ENCODE measurements at regions not wholly inside any gene's neighbourhood (a gene's known extent, or its start where the extent isn't known, plus 50 kb on each side); places are given as distances from the start of the nearest gene placed in this dataset.

DNA sequence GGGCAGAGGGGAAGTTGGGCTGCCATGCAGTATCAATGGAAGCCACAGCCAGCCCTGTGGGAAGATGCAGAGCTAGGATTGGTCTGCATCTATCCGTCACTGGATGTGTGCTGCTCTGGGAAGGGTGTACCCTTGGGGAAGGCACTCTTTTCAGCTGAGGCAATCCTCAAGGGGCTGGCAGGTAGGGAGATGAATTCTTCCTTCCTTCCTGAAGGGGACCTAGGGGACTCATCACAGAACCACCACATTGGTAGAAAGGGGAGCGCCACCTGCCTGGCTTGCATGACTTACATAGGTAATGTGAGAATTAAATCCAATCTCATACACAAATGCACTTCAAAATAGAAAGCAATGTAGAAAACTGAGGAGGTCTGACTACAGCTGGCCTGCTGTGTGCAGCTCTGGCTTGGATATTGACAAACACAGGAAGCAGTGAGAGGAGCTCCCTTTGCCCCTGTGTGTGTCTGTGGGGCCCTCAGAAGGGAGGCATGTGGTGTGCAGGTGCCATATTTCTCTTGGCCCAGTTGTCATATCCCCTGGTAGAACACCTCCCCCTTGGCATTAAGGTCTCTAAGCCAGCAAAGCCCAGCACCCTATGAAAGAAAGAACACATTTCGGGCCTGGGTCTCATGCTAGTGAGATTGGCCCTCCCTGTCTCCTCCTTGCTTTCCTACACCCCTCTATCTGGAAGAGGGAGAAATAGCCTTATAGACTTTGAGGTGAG, 260.3 kb upstream of the MOCS1 start:
- DNase-seq (ENCODE audit: low spot score): no peak

DNA sequence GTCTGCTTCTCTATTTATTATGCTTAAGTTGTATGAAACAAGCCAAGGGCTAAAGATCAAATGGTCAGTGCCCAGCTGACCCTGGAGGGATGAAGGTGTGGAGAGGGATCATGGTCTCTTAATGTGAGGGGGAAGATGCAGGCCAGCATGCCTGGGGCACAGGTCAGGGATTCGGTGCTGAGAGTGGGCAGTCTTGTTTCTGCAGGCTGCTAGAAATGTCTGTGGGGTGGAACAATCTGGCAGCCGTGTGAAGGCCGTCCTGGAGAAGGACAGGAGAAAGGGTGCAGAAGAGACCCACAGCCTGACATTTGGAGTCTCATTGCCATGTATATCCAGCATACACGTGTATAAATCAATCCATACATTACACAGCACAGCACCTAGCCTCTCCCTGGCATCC, 258.3 kb upstream of the MOCS1 start:
- no peak for DNase-seq (ENCODE audit: low spot score)

DNA sequence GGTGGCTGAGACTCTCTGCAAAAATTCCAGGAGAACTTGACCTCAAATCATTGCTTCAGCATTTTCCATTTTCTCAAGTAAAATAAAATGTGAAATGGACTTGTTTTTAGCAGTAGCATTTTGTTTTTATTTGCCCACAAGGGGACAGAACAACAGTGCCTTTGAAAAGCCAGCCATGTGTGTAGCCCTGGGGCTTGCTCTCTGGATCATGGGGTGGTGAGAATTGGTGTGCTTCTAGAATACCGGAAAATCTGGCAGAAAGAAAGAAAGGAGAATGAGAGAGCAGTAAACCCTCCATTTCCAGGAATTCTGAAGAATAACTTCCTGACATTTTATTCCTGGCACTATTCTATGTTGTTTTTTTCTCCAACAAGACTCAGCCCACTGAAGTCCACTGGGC, 254.7 kb upstream of the MOCS1 start:
- no peak for DNase-seq (ENCODE audit: low spot score)

- no peak for DNase-seq (ENCODE audit: low spot score)
Measured at GRCh38 chr6:40187535-40188144, 253.4 kb upstream of the MOCS1 start.

GRCh38 chr6:40185486-40185885, 251.2 kb upstream of the MOCS1 start:
- no peak for DNase-seq (ENCODE audit: low spot score)

DNA sequence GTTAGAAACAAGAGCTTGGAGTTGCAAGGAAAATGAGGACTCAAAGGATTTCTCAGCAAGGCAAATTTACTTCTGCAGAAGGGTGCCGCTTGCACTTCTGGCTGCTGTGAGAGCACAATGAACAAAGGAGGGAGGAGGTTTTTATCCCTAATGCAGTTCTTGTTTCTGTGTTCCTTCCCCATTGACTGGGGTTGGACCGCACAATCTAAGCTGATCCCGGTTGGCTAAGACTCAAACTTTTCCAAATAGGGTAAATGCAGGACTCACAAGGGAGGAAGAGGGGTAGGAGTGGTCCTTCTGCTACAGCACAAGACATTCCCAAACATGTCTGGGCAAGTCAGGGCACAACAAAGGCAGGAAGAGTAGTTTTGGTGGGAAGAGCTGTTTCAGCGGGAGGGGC, 249.6 kb upstream of the MOCS1 start:
- DNase-seq (ENCODE audit: low spot score): no peak

DNA sequence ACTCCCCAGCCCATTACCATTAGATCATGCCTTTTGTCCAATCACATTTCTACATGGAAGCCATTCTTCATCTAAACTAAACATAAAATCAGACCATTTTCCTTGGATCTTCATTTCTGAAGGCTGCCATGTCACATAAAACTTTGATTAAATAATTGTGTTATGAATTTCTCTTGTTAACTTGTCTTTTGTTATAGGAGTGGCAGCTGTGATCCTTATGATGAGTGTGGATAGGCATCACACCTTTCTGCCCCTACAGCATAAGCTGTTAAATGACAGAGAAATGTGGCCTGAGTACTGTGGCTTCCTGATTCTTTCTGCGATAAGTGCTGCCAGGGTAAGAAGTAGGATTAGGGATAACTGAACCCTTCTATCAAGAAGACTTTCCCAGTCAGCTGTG, 247.1 kb upstream of the MOCS1 start:
- DNase-seq (ENCODE audit: low spot score): no peak

DNA sequence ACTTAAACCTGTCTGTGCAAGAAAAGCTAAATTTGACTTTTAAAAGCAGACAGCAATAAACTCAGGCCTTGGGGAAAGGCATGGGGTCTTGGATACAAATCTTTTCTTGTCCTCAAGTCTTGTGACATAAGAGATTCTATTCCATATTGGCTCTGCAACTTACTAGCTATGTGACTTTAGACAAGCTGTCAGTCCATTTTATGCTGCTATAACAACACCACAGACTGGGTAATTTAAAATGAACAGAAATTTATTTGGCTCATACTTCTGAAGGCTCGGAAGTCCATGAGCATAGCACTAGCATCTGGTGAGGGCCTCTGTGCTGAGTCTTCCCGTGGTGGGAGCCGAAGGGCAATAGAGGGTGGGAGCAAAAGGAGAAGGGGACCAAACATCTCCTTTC, 246.0 kb upstream of the MOCS1 start:
- no peak for DNase-seq (ENCODE audit: low spot score)

DNA sequence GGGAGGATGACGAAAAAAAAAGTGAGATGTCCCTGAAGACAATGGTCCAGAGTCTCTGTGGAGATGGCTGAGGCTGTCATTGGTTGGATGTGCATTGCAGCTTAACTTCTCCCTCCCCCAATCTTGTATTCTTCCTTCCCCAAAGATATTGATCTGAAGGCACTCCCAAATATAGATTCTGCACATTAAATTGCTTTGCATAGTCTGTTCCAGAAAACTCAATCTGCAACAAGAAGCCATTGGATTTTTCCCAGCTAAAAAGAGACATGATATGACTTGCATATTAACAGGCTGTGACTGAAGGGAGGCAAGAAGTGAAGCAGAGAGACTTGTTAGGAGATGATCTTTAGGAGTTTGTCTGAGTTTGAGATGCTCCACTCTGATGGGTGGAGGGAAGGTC, 245.2 kb upstream of the MOCS1 start:
- DNase-seq (ENCODE audit: low spot score): no peak

- no peak for DNase-seq (ENCODE audit: low spot score)
Measured at GRCh38 chr6:40177598-40177997, 243.3 kb upstream of the MOCS1 start.

DNA sequence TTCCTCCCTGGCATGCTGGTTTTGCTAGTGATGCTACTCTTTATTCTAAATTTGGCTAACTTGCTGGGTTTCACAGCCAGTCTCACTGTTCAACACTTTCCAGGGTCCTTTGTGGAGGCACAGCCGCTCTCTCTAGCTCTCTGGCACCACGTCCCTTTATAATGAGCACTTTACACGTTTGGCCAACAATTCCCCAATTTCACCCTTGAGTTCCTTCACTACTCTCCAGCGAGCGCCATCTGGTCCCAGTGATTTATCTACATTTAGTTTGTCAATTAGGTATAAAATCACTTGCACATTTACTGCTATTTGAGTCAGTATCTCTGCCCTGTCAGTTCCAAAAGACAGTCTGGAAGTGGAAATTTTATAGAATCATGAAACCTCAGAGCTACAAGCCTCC, 241.9 kb upstream of the MOCS1 start:
- no peak for DNase-seq (ENCODE audit: low spot score)

DNA sequence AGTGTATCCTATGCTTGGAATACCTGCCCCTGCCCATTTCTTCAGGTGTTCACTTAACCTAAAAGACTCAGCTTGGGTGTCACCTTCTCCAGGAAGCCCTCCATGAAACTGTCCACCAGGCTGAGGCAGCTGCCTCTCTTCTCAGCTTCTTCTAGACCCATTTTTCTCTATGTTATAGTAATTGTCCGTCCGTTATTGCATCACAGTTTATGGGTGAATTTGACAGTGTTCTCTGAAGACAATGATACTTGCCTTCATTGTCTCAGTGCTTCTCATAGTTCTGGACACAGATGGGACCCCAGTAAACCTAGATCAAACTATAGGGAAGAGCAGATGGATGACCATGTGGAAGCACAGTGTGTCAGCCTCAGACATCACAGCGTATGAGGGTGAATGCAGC, 238.0 kb upstream of the MOCS1 start:
- no peak for DNase-seq (ENCODE audit: low spot score)

- DNase-seq (ENCODE audit: low spot score): no peak
Measured at GRCh38 chr6:40171343-40171742, 237.1 kb upstream of the MOCS1 start.

DNA sequence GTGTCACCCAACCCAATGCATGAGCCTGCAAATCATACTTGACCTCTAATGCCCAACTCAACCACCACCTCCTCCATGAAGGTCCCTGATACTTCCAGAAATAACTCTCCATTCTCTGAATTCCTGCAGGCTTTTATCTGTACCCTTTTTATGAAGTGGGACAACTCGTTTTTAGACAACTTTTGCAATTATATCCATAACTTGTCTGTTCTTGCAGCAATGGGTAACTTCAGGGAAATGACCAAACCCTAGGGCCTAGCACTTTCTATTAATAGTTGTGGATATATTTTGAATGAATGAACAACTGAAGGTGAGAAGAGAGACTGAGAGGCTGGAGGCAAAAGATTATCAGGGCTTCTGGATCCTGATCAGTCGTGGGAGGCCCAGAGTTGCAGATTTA, 236.6 kb upstream of the MOCS1 start:
- DNase-seq (ENCODE audit: low spot score): no peak

GRCh38 chr6:40169878-40170277, 235.6 kb upstream of the MOCS1 start:
- no peak for DNase-seq (ENCODE audit: low spot score)

- DNase-seq (ENCODE audit: low spot score): no peak
Measured at GRCh38 chr6:40166963-40167362, 232.7 kb upstream of the MOCS1 start.

DNA sequence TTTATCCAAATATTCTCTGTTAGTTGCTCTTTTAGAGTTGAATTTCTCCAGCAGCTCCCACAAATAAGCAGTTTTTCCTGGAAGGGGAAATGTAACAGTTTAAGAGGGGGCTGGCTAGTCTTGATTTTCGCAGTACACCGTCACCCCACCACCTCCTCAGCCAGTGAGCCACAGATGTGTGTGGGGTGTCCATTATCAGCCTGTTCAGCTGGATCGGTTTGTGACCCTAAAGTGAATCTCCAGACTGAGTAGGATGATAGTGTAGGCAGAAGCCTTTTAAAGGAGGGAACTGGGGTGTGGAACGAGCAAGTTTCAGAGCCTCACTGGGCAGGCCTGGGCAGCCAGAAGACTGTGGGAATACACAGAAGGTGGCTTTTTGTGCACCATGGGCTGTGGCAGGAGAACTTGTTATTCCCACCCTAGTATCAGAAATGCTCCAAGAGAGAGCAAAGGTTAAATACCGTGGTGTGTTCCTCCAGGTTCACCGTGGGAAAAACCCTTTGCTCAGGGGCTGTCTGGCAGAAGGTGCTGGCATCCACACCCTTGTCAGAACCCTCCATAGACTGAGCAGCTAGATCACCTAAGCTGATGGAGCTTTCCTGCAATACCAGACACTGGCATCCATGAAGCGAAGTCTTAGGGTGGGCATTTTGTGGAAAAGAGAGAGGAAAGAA, 230.9 kb upstream of the MOCS1 start:
- no peak for DNase-seq (ENCODE audit: low spot score)

DNA sequence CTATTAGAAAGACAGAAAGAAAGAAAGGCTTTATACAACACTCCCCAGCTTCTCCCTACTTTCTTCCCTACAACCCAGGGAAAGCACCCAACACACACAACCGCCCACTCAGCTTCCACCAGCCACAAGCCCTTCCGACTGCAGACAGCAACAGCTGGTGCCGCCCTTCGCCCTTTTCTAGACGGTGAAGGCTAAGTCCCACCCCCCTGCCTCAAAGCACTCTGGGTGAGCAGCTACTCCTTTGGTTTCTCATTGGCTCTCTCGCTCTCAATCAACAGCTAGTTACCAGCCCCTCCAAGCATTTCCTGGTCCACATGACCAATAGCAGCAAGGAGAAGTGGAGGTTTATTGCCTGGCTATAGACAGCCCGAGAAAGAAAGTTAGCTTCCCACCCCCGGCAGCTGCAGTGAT, 230.1 kb upstream of the MOCS1 start:
- DNase-seq (ENCODE audit: low spot score): no peak

GRCh38 chr6:40163924-40164323, 229.7 kb upstream of the MOCS1 start:
- no peak for DNase-seq (ENCODE audit: low spot score)

DNA sequence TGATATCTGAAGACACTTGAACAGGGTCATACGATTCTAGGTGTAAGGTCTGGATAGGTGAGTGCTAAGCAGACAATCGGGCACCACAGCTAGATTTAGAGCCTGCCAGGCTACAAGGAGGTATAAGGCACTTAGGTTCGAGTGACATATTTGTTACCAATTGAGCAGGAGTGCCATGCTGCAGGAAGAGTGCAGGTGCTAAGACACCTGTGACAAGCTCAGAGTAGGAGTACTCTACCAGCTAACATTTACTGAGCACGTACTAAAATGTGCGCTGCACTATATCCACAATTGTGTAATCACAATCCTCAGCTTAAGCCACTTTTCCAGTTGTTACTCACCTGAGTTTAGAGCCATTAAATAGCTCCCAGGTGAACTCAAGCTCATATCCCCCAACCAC, 227.8 kb upstream of the MOCS1 start:
- DNase-seq (ENCODE audit: low spot score): no peak

- peak; percentile 1 for DNase-seq (ENCODE audit: low spot score)
Measured at GRCh38 chr6:40160826-40161225, 226.6 kb upstream of the MOCS1 start.

GRCh38 chr6:40159865-40160264, 225.6 kb upstream of the MOCS1 start:
- no peak for DNase-seq (ENCODE audit: low spot score)

DNA sequence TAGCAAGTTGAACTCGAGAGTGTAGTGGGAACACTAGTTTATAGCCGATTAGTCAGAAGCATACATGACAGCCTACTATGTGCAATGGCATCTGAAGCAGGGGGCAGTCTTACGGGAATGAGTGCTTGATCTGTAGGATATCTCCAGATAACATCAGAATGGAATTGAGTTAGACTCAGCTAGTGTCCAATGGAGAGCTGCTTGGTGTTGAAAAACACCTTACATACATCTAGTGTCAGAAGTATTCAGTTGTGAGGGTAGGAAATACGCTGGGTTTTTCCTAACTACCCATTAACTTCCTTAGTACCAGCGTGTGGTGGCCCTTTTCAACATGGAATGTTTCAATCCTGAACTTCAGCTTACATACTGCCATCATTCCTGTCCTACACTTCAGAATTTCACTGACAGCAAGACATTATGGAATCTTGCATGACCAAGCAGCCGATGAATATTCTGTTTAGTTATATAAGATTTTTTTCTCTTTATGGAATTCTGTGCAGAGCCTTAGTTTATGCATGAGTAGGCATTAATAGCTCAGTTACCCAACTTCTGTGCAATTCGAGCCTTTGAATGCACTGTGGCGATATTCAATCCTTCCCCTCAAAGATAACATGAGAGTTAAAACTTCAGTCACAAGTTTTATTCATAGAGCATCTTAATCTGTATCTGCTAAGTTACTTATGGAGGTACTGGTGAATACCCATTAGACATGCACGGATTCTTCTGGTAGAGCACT, 218.6 kb upstream of the MOCS1 start:
- DNase-seq (ENCODE audit: low spot score): no peak

Measured in LoVo (cell line).